Mucosa of gallbladder (tissue), 1 donor: ENCODE measurements at regions not wholly inside any gene's neighbourhood (a gene's known extent, or its start where the extent isn't known, plus 50 kb on each side); places are given as distances from the start of the nearest gene placed in this dataset.
"Not testable (repeated sequence)": the region's sequence is repeated elsewhere in the genome, so short reads cannot be mapped to it uniquely, and the experiment has no call there.

Experiments used
- DNase-seq: peaks from one replicate; pipeline ENCODE4 v3.0.0-alpha.2; 2020; ENCODE audit warnings: low spot score
- donor health status: DM: no; HTN: no; CAD: no.

GRCh38 chr6:125431971-125432370, 130.2 kb upstream of the HDDC2 start:
- DNase-seq, result no peak

GRCh38 chr6:125432963-125433362, 131.2 kb upstream of the HDDC2 start:
- DNase-seq, result no peak

GRCh38 chr6:125434760-125435159, 133.0 kb upstream of the HDDC2 start:
- DNase-seq, result no peak

GRCh38 chr6:125439512-125439911, 137.7 kb upstream of the HDDC2 start:
- no peak for DNase-seq

- DNase-seq, result peak; percentile 60
Observed at GRCh38 chr6:125444006-125444923, 142.5 kb upstream of the HDDC2 start.

GRCh38 chr6:125445054-125445453, 143.3 kb upstream of the HDDC2 start:
- DNase-seq, result no peak

GRCh38 chr6:125446011-125446410, 144.2 kb upstream of the HDDC2 start:
- DNase-seq, result no peak

- no peak for DNase-seq
Observed at GRCh38 chr6:125451750-125452149, 150.0 kb upstream of the HDDC2 start.

GRCh38 chr6:125453516-125453915, 151.7 kb upstream of the HDDC2 start:
- DNase-seq, result no peak

GRCh38 chr6:125454351-125454750, 152.6 kb upstream of the HDDC2 start:
- no peak for DNase-seq

GRCh38 chr6:125458493-125458892, 156.7 kb upstream of the HDDC2 start:
- not testable (repeated sequence) for DNase-seq

GRCh38 chr6:125465332-125465731, 163.6 kb upstream of the HDDC2 start:
- DNase-seq, result not testable (repeated sequence)

- DNase-seq, result no peak
Observed at GRCh38 chr6:125469915-125470314, 168.1 kb upstream of the HDDC2 start.

- no peak for DNase-seq
Observed at GRCh38 chr6:125471667-125472066, 169.9 kb upstream of the HDDC2 start.

GRCh38 chr6:125474061-125474460, 172.3 kb upstream of the HDDC2 start:
- no peak for DNase-seq

GRCh38 chr6:125477156-125477555, 175.4 kb upstream of the HDDC2 start:
- DNase-seq, result no peak

- DNase-seq, result no peak
Observed at GRCh38 chr6:125477844-125478243, 176.1 kb upstream of the HDDC2 start.

GRCh38 chr6:125480146-125480545, 178.4 kb upstream of the HDDC2 start:
- no peak for DNase-seq

GRCh38 chr6:125480571-125480970, 178.8 kb upstream of the HDDC2 start:
- DNase-seq, result no peak

GRCh38 chr6:125481056-125481455, 179.3 kb upstream of the HDDC2 start:
- DNase-seq, result no peak

- no peak for DNase-seq
Observed at GRCh38 chr6:125485757-125486156, 184.0 kb upstream of the HDDC2 start.

- DNase-seq, result no peak
Observed at GRCh38 chr6:125486881-125487280, 185.1 kb upstream of the HDDC2 start.

- no peak for DNase-seq
Observed at GRCh38 chr6:125489579-125490285, 188.0 kb upstream of the HDDC2 start.
